ENCODE measurements at regions not wholly inside any gene's neighbourhood (a gene's known extent, or its start where the extent isn't known, plus 50 kb on each side); places are given as distances from the start of the nearest gene placed in this dataset.

DNA sequence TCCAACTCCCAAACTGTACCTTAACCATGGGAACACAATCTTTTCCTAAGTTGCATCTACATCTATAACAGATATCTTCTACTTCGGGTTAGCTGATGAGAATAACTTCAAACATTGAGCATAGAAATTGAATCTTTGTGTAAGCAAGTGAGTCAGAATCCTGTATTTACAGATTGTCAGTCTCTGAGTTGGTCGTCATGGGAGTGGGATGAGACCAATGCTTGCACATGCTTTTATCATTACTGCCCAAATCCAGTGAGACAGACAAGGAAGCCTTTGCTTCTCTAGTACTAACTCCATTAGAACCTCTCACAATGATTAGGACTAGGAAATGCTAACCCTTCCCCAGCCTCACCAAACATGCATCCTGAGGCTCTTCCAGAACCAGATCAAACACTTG is 587.1 kb upstream of the ZNF717 start:
- TF ChIP-seq, protein P1, sequence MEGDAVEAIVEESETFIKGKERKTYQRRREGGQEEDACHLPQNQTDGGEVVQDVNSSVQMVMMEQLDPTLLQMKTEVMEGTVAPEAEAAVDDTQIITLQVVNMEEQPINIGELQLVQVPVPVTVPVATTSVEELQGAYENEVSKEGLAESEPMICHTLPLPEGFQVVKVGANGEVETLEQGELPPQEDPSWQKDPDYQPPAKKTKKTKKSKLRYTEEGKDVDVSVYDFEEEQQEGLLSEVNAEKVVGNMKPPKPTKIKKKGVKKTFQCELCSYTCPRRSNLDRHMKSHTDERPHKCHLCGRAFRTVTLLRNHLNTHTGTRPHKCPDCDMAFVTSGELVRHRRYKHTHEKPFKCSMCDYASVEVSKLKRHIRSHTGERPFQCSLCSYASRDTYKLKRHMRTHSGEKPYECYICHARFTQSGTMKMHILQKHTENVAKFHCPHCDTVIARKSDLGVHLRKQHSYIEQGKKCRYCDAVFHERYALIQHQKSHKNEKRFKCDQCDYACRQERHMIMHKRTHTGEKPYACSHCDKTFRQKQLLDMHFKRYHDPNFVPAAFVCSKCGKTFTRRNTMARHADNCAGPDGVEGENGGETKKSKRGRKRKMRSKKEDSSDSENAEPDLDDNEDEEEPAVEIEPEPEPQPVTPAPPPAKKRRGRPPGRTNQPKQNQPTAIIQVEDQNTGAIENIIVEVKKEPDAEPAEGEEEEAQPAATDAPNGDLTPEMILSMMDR (IDR thresholded peaks at IDR 0.05) = no peak
- no peak for TF ChIP-seq POLR2A (IDR thresholded peaks at IDR 0.05)
